T47D (cell line): ENCODE measurements at regions not wholly inside any gene's neighbourhood (a gene's known extent, or its start where the extent isn't known, plus 50 kb on each side); places are given as distances from the start of the nearest gene placed in this dataset.

Source experiments
- DNase-seq, 2 experiments: peaks; one replicate each; pipeline versions ENCODE4 v3.0.0 to v3.0.0-alpha.2; 2011 to 2012; ENCODE audit warnings: low read depth in 1 of 2, low spot score in 1 of 2
- JUND ChIP-seq: IDR thresholded peaks from 2 replicates; pipeline ENCODE4 v1.6.1; 2012; ENCODE audit warnings: low read depth
- in situ Hi-C: cut with HindIII; loops from 2 replicates; pipeline ENCODE4 v1.10.0; 2016; ENCODE audit warnings: low sequenced_read_pairs, low pct_unique_long_range_greater_than_20kb

GRCh38 chr5:168234133-168234532 lies 57.3 kb upstream of the WWC1 start:
- in situ Hi-C loops, result no loop called here
- no peak for TF ChIP-seq JUND
- DNase-seq, result no peak

DNA sequence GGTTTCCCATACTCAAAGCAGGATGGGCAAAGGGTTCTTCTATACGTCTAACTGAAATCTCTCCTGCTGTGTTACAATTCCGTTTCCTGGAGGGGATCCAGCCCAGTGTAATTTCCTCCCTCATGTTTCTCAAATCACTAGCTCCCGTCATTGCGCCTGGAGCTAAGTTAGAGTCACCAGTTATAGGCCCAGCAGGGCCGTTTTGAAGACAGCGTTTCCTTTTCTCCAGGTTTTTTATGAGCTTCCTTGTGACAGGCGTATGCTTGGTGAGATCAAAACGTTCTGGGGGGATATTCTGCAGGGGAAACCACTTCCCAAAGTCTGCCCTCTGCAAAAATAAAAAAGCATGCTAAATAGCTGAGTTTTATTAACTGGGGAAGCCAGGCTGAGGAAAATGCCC lies 53.0 kb upstream of the WWC1 start:
- no peak for DNase-seq
- in situ Hi-C loops, result no loop called here
- no peak for TF ChIP-seq JUND

DNA sequence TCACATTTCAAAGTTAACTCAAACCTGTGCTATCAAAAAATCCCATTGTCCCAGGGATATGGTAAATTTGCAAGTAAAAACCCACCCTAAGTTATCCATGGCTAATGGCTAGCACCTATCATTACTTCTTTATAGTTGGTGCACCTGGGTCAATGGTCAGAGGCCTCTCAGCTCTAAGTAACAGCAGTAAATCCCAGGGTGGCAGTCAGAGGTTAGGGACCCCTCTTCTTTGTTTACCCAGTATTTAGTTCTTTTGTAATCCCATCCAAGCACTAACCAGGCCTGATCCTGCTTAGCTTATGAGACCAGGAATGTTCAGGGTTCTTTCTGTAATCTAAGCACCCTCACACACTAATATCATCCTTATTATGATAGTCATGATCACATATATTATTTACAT lies 52.1 kb upstream of the WWC1 start:
- in situ Hi-C loops, result no loop called here
- TF ChIP-seq JUND, result no peak
- DNase-seq, result no peak
